ENCODE measurements at regions not wholly inside any gene's neighbourhood (a gene's known extent, or its start where the extent isn't known, plus 50 kb on each side); places are given as distances from the start of the nearest gene placed in this dataset.

GRCh38 chr2:34567128-34567527 lies 968.0 kb upstream of the FAM98A start:
- no peaks in the 10 kb centered on the region for H3K9me3 ChIP-seq (ENCODE audit: control insufficient read depth, insufficient read depth, low read depth, low read length)
- no peak for TF ChIP-seq ZNF768 (tag by site-specific recombination; IDR thresholded peaks at IDR 0.05)
- TF ChIP-seq PRDM4 (tag by site-specific recombination; IDR thresholded peaks at IDR 0.05): no peak
- no peak for TF ChIP-seq SCRT2 (tag by site-specific recombination; IDR thresholded peaks at IDR 0.05)
- no peak for TF ChIP-seq GFI1B (tag by site-specific recombination; IDR thresholded peaks at IDR 0.05)
- no peak for TF ChIP-seq ZNF530 (tag by site-specific recombination; IDR thresholded peaks at IDR 0.05; ENCODE audit: low read depth)
- no peak for TF ChIP-seq ZSCAN18 (tag by site-specific recombination; IDR thresholded peaks at IDR 0.05)
- no peak for TF ChIP-seq ZNF830 (tag by site-specific recombination; IDR thresholded peaks at IDR 0.05; ENCODE audit: low read depth)
- TF ChIP-seq KLF8 (tag by site-specific recombination; IDR thresholded peaks at IDR 0.05): no peak
- no peak for TF ChIP-seq ZNF548 (tag by site-specific recombination; IDR thresholded peaks at IDR 0.05)
- no peak for TF ChIP-seq ZNF626 (tag by site-specific recombination; IDR thresholded peaks at IDR 0.05)
- TF ChIP-seq ZNF335 (tag by site-specific recombination; conservative IDR thresholded peaks at IDR 0.05): no peak
- H3K36me3 ChIP-seq (ENCODE audit: control insufficient read depth in 2 of 2, insufficient read depth in 1 of 2, low read length in 2 of 2): no peaks in the 10 kb centered on the region

GRCh38 chr2:34552337-34552736 lies 953.2 kb upstream of the FAM98A start:
- Histone ChIP-seq H3K9me3 (ENCODE audit: control insufficient read depth, insufficient read depth, low read depth, low read length) (no peaks in the 10 kb centered on the region), H3K27ac (ENCODE audit: extremely low read depth, low read depth, low read length) (no peak overlapping the region), H3K4me1 (ENCODE audit: control insufficient read depth, insufficient read depth, low read length) (no peaks in the 10 kb centered on the region), H3K36me3 (ENCODE audit: control insufficient read depth in 2 of 2, insufficient read depth in 1 of 2, low read length in 2 of 2) (no peaks in the 10 kb centered on the region), H3K4me3 (ENCODE audit: low read depth, low read length) (no peak overlapping the region)
- TF ChIP-seq ZNF10 (tag by site-specific recombination; IDR thresholded peaks at IDR 0.05): no peak
- TF ChIP-seq ZNF2 (tag by site-specific recombination; IDR thresholded peaks at IDR 0.05): no peak
- no peak for TF ChIP-seq PBX3 (CRISPR knock-in tag; IDR thresholded peaks at IDR 0.05)
- TF ChIP-seq ZNF521 (tag by site-specific recombination; IDR thresholded peaks at IDR 0.05): no peak
- TF ChIP-seq SCRT2 (tag by site-specific recombination; IDR thresholded peaks at IDR 0.05): peak; percentile 53
- TF ChIP-seq ZBTB21 (tag by site-specific recombination; IDR thresholded peaks at IDR 0.05): no peak
- ChIA-PET CTCF (no interaction called here), POLR2A (no interaction called here)

More at GRCh38 chr2:34567128-34567527, 968.0 kb upstream of the FAM98A start:
- H3K4me3 ChIP-seq (ENCODE audit: low read depth, low read length): no peak overlapping the region
- CTCF ChIA-PET: no interaction called here
- POLR2A ChIA-PET: no interaction called here
- H3K4me1 ChIP-seq (ENCODE audit: control insufficient read depth, insufficient read depth, low read length): no peaks in the 10 kb centered on the region
- H3K27ac ChIP-seq (ENCODE audit: extremely low read depth, low read depth, low read length): no peak overlapping the region

GRCh38 chr2:34549710-34550345 lies 950.7 kb upstream of the FAM98A start:
- Histone ChIP-seq H3K4me3 (ENCODE audit: low read depth, low read length) (no peak overlapping the region), H3K27ac (ENCODE audit: extremely low read depth, low read depth, low read length) (no peak overlapping the region), H3K36me3 (ENCODE audit: control insufficient read depth in 2 of 2, insufficient read depth in 1 of 2, low read length in 2 of 2) (no peaks in the 10 kb centered on the region), H3K9me3 (ENCODE audit: control insufficient read depth, insufficient read depth, low read depth, low read length) (no peaks in the 10 kb centered on the region), H3K4me1 (ENCODE audit: control insufficient read depth, insufficient read depth, low read length) (no peaks in the 10 kb centered on the region)
- ChIA-PET CTCF (no interaction called here), POLR2A (no interaction called here)
- TF ChIP-seq ZBTB49 (tag by site-specific recombination; IDR thresholded peaks at IDR 0.05; ENCODE audit: low read depth) (no peak), ZNF529 (tag by site-specific recombination; IDR thresholded peaks at IDR 0.05; ENCODE audit: insufficient replicate concordance) (no peak), ZNF114 (tag by site-specific recombination; IDR thresholded peaks at IDR 0.05) (no peak), GLIS1 (tag by site-specific recombination; IDR thresholded peaks at IDR 0.05) (no peak), KLF1 (tag by site-specific recombination; IDR thresholded peaks at IDR 0.05) (no peak)

Data from HEK293 (cell line).